Transverse colon (tissue), 4 donors: ENCODE measurements at regions not wholly inside any gene's neighbourhood (a gene's known extent, or its start where the extent isn't known, plus 50 kb on each side); places are given as distances from the start of the nearest gene placed in this dataset.
"Not testable (repeated sequence)": the region's sequence is repeated elsewhere in the genome, so short reads cannot be mapped to it uniquely, and the experiment has no call there.

Source experiments
- DNase-seq: peaks from one replicate; pipeline ENCODE4 v3.0.0-alpha.2; 2019
- H3K27ac ChIP-seq, 4 donors: fragments of 200-600 bp; sonication (generic); 2 replicates each; pipeline ENCODE4 v1.5.1; 2016 to 2018; ENCODE audit warnings: inconsistent platforms in 4 of 4
- H3K27me3 ChIP-seq: fragments of 200-600 bp; sonication (generic); 2 replicates; pipeline ENCODE4 v1.5.1; 2017; ENCODE audit warnings: inconsistent platforms
- H3K36me3 ChIP-seq, 4 donors: fragments of 200-600 bp; sonication (generic); 2 replicates each; pipeline ENCODE4 v1.5.1; 2017 to 2019; ENCODE audit warnings: inconsistent platforms in 4 of 4
- H3K4me1 ChIP-seq, 4 donors: fragments of 200-600 bp; sonication (generic); 2 replicates each; pipeline ENCODE4 v1.5.1; 2017 to 2020; ENCODE audit warnings: inconsistent platforms in 4 of 4
- H3K4me3 ChIP-seq, 4 donors: fragments of 200-600 bp; sonication (generic); 1 replicate in 1 of 4; 2 replicates in 3 of 4; pipeline versions ENCODE4 v1.5.1 to v1.6.1; 2017 to 2019; ENCODE audit warnings: inconsistent platforms in 4 of 4
- H3K9me3 ChIP-seq, 2 donors: fragments of 200-600 bp; sonication (generic); 2 replicates each; pipeline ENCODE4 v1.5.1; 2017 to 2019; ENCODE audit warnings: inconsistent platforms in 2 of 2
- EP300 ChIP-seq: sonication (generic); formaldehyde crosslinking; IDR thresholded peaks from one replicate; pipeline ENCODE4 v1.6.1; 2017; ENCODE audit warnings: antibody characterized with exemption, low read depth
- POLR2A ChIP-seq: fragments of 450-650 bp; IDR thresholded peaks from one replicate; pipeline ENCODE4 v1.6.1; 2016; ENCODE audit warnings: antibody characterized with exemption, mild to moderate bottlenecking, moderate library complexity
- POLR2AphosphoS5 ChIP-seq, 3 donors: sonication (generic); formaldehyde crosslinking; IDR thresholded peaks; one replicate each; pipeline ENCODE4 v1.6.1; 2016; ENCODE audit warnings: antibody characterized with exemption in 3 of 3
- WGBS, 2 donors: methylation state at CpG; one replicate each; pipeline ENCODE4 v1.1.5; 2018; ENCODE audit warnings: low coverage in 1 of 2; 5-methylcytosine and 5-hydroxymethylcytosine counted together
- in situ Hi-C, 4 donors: fragments of 200-750 bp; cut with MboI; loops; one replicate each; pipeline versions ENCODE4 v1.15.0 to v1.15.1; 2017; ENCODE audit warnings: low sequenced_read_pairs in 3 of 4, low pct_ligation_motif_present in 1 of 4, low pct_unique_long_range_greater_than_20kb in 1 of 4
- intact Hi-C: fragments of 100-400 bp; cut with DNase I; formaldehyde crosslinking; loops from one replicate; pipeline ENCODE4 v1.15.1; 2023; ENCODE audit warnings: low total_unique reads
- TF ChIP-seq, protein P1 (sequence below), 5 experiments: fragments of 200-600 bp in 3 of 5; fragments of 450-650 bp in 2 of 5; sonication (generic) in 3 of 5; IDR thresholded peaks; 1 replicate in 2 of 5; 2 replicates in 3 of 5; pipeline ENCODE4 v1.5.1; 2016 to 2017; ENCODE audit warnings: antibody characterized with exemption in 5 of 5, inconsistent platforms in 3 of 5, mild to moderate bottlenecking in 2 of 5, moderate library complexity in 1 of 5

DNA sequence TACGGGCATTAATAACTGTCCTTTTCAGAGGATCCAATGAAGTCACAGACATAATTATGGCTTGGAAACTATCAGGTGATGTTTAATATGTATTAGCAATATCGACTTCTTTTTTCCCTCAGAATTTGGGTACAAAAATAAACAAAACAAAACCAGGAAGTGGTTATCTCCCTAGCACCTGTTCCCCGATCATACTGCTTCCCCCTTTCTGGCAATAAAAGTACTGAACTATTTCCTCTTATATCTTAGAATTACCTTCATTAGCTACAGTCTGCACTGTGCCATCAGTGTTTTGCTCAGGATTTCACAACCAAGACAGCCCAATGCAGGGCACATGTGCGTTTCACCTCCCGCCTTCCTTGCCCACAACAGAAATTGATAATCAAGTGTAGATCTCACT is 216.9 kb upstream of the BTBD3 start:
- no peaks in the 10 kb centered on the region for H3K36me3 ChIP-seq
- H3K27ac ChIP-seq: no peak overlapping the region
- in situ Hi-C loops (no loop called here), intact Hi-C loops (no loop called here)
- no peak overlapping the region for H3K4me3 ChIP-seq
- 35 to 53% methylated on average over 3 to 5 of the region's 5 CpGs for WGBS, 2 donors
- no peaks in the 10 kb centered on the region for H3K4me1 ChIP-seq
- DNase-seq: no peak
- no peaks in the 10 kb centered on the region for H3K9me3 ChIP-seq
- no peaks in the 10 kb centered on the region for H3K27me3 ChIP-seq
- TF ChIP-seq POLR2AphosphoS5 (IDR thresholded peaks at IDR 0.05) (no peak), EP300 (no peak), POLR2A (no peak)
- TF ChIP-seq, protein P1, sequence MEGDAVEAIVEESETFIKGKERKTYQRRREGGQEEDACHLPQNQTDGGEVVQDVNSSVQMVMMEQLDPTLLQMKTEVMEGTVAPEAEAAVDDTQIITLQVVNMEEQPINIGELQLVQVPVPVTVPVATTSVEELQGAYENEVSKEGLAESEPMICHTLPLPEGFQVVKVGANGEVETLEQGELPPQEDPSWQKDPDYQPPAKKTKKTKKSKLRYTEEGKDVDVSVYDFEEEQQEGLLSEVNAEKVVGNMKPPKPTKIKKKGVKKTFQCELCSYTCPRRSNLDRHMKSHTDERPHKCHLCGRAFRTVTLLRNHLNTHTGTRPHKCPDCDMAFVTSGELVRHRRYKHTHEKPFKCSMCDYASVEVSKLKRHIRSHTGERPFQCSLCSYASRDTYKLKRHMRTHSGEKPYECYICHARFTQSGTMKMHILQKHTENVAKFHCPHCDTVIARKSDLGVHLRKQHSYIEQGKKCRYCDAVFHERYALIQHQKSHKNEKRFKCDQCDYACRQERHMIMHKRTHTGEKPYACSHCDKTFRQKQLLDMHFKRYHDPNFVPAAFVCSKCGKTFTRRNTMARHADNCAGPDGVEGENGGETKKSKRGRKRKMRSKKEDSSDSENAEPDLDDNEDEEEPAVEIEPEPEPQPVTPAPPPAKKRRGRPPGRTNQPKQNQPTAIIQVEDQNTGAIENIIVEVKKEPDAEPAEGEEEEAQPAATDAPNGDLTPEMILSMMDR (IDR thresholded peaks at IDR 0.05): no peak

DNA sequence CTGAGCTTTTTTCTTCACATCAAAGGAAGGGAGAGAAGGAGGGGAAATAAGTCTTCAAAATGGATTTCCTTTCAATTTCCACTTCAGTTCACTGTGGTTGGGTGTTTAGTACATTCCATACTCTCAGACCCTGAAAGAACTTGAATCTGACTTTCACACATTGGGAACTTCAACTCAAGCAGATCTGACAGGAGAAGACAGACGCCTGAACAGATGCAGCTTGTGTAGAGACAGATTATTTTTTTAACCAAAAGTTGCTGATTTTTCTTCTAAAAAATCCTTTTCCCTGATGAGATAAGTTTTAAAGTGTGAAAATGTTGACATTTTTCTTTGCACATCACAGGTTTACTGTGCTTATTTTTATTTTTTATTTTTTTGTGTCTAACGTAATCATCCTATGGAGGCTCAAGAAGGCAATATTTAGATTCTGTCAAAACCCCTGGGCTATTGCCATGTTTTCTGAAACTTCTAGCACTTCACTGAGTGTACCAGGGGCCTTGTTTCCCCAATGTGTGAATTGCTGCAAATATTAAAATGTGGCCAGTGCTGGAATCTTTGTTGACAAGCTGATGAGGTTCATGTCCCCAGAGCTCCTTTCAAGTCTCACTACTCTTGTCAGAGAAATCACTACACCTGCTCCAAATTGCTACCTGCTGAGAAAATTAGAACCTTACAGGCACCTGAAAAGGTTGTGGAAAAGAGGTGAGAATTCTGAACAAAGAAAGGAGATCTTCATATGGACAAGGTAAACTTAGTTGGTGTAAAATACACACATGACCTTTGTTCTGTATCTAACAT is 214.8 kb upstream of the BTBD3 start:
- Histone ChIP-seq H3K36me3 (no peaks in the 10 kb centered on the region), H3K4me1 (no peaks in the 10 kb centered on the region), H3K27me3 (no peaks in the 10 kb centered on the region), H3K9me3 (no peaks in the 10 kb centered on the region), H3K27ac (no peak overlapping the region), H3K4me3 (no peak overlapping the region)
- intact Hi-C loops: no loop called here
- TF ChIP-seq EP300 (no peak), POLR2AphosphoS5 (IDR thresholded peaks at IDR 0.05) (no peak), POLR2A (no peak)
- TF ChIP-seq, protein P1 (IDR thresholded peaks at IDR 0.05): no peak
- WGBS, 2 donors: 84 to 87% methylated on average over 2 of the region's 2 CpGs
- in situ Hi-C loops: no loop called here
- no peak for DNase-seq

DNA sequence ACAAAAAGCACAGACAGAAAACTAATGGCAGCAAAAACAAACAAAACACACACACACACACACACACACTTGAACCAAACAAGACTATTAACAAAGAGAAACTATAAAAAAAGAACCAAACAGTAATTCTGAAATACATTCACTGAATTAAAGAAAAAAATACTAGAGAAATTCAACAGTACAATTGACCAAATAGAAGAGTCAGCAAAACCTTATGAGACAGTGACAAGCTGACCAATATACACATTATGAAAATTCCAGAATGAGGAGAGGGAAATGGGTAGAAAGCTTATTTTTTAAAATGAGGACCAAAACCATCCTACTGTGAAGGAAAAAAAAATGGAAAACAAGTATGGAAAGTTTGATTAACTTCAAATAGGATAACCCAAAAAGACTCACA is 212.2 kb upstream of the BTBD3 start:
- Histone ChIP-seq H3K4me3 (no peak overlapping the region), H3K27ac (no peak overlapping the region), H3K36me3 (no peaks in the 10 kb centered on the region), H3K4me1 (no peaks in the 10 kb centered on the region), H3K27me3 (no peaks in the 10 kb centered on the region), H3K9me3 (no peaks in the 10 kb centered on the region)
- intact Hi-C loops: no loop called here
- no peak for DNase-seq
- in situ Hi-C loops: no loop called here
- TF ChIP-seq EP300 (no peak), POLR2AphosphoS5 (IDR thresholded peaks at IDR 0.05) (no peak)
- TF ChIP-seq, protein P1 (IDR thresholded peaks at IDR 0.05): no peak

DNA sequence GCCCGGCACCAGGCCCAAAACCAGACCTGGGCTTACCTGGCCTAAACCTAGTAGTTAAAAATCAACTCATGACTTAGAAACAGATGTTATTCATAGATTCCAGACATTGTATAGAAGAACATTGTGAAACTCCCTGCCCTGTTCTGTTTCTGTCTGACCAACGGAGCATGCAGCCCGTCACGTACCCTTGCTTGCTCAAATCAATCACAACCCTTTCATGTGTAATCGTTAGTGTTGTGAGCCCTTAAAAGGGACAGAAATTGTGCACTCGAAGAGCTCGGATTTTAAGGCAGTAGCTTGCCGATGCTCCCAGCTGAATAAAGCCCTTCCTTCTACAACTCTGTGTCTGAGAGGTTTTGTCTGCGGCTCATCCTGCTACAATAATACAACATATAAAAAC is 209.5 kb upstream of the BTBD3 start:
- H3K4me3 ChIP-seq, H3K27me3 ChIP-seq, H3K9me3 ChIP-seq, H3K36me3 ChIP-seq, H3K4me1 ChIP-seq, DNase-seq, in situ Hi-C loops, intact Hi-C loops, H3K27ac ChIP-seq: not testable (repeated sequence)
- WGBS, 2 donors: 94 to 100% methylated on average over 5 to 9 of the region's 9 CpGs

DNA sequence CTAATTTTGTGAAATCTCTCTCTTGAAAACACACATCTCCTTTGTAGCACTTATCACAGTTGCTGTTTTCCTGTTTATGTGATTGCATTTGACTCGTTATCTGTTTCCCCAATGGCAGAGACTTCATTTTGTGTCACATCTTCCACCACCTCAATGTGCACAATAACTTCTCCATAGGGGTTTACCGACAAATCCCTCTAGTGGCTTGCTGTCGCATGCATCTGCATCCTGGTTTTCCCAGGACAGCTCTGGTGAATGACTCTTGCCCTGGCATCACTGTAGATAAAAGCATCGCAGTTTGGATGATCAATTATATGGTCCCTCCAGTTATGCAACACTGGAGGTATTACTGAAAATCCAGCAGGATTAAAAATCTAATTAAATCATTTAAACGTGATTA is 206.5 kb upstream of the BTBD3 start:
- no peak for DNase-seq
- H3K4me1 ChIP-seq: no peaks in the 10 kb centered on the region
- no peaks in the 10 kb centered on the region for H3K9me3 ChIP-seq
- no peak overlapping the region for H3K4me3 ChIP-seq
- no peak overlapping the region for H3K27ac ChIP-seq
- no peak for TF ChIP-seq POLR2A
- no peak for TF ChIP-seq EP300
- TF ChIP-seq, protein P1 (IDR thresholded peaks at IDR 0.05): no peak
- TF ChIP-seq POLR2AphosphoS5 (IDR thresholded peaks at IDR 0.05): no peak
- H3K27me3 ChIP-seq: no peaks in the 10 kb centered on the region
- in situ Hi-C loops (no loop called here), intact Hi-C loops (no loop called here)
- 82 to 84% methylated on average over 5 of the region's 5 CpGs for WGBS, 2 donors
- H3K36me3 ChIP-seq: no peaks in the 10 kb centered on the region
